Mesenchymal stem cell (in vitro differentiated cells and primary cell): ENCODE measurements at regions not wholly inside any gene's neighbourhood (a gene's known extent, or its start where the extent isn't known, plus 50 kb on each side); places are given as distances from the start of the nearest gene placed in this dataset.

Experiments used
- DNase-seq: peaks from one replicate; pipeline ENCODE4 v3.0.0-alpha.2; 2013
- H2AFZ ChIP-seq: one replicate; pipeline ENCODE4 v1.6.1; 2013; ENCODE audit warnings: low read depth, mild to moderate bottlenecking, control low read depth, inconsistent platforms, low read length, moderate library complexity
- H2AK5ac ChIP-seq: 2 replicates; pipeline ENCODE4 v1.6.1; 2013; ENCODE audit warnings: low read length, moderate library complexity, mild to moderate bottlenecking, inconsistent platforms; ENCODE audit not compliant: severe bottlenecking
- H2BK120ac ChIP-seq: one replicate; pipeline ENCODE4 v1.6.1; 2013; ENCODE audit warnings: low read depth, mild to moderate bottlenecking, inconsistent platforms, low read length, moderate library complexity
- H2BK12ac ChIP-seq, 2 experiments: one replicate each; pipeline ENCODE4 v1.6.1; 2013; ENCODE audit warnings: inconsistent platforms in 2 of 2, low read length in 2 of 2, mild to moderate bottlenecking in 2 of 2, moderate library complexity in 2 of 2, control low read depth in 1 of 2
- H2BK15ac ChIP-seq: one replicate; pipeline ENCODE4 v1.6.1; 2013; ENCODE audit warnings: mild to moderate bottlenecking, low read depth, inconsistent platforms; ENCODE audit not compliant: poor library complexity, severe bottlenecking
- H2BK5ac ChIP-seq: 2 replicates; pipeline ENCODE4 v1.6.1; 2013; ENCODE audit warnings: low read depth, mild to moderate bottlenecking, low read length, control low read depth, inconsistent platforms; ENCODE audit not compliant: poor library complexity, severe bottlenecking
- H3K14ac ChIP-seq, 2 experiments: one replicate each; pipeline ENCODE4 v1.6.1; 2013; ENCODE audit warnings: inconsistent platforms in 2 of 2, low read length in 2 of 2, control low read depth in 1 of 2, mild to moderate bottlenecking in 1 of 2, moderate library complexity in 1 of 2
- H3K18ac ChIP-seq, 2 experiments: one replicate each; pipeline ENCODE4 v1.6.1; 2013; ENCODE audit warnings: inconsistent platforms in 2 of 2, low read length in 2 of 2, control low read depth in 1 of 2, low read depth in 1 of 2, mild to moderate bottlenecking in 1 of 2
- H3K23ac ChIP-seq, 2 experiments: one replicate each; pipeline ENCODE4 v1.6.1; 2013; ENCODE audit warnings: inconsistent platforms in 2 of 2, low read length in 2 of 2, mild to moderate bottlenecking in 2 of 2, moderate library complexity in 2 of 2, control low read depth in 1 of 2
- H3K27ac ChIP-seq: 2 replicates; pipeline ENCODE4 v1.5.1; 2013; ENCODE audit warnings: mild to moderate bottlenecking, moderate library complexity, low read length, control low read depth, inconsistent platforms; ENCODE audit not compliant: poor library complexity, severe bottlenecking
- H3K27me3 ChIP-seq, 2 experiments: 2 replicates each; pipeline versions ENCODE4 v1.6.1 to v1.7.0; 2013; ENCODE audit warnings: low read length in 2 of 2, mild to moderate bottlenecking in 2 of 2, moderate library complexity in 2 of 2, control low read depth in 1 of 2, inconsistent platforms in 1 of 2; ENCODE audit not compliant: control insufficient read depth in 1 of 2, insufficient read depth in 1 of 2
- H3K36me3 ChIP-seq, 2 experiments: 2 replicates each; pipeline versions ENCODE4 v1.6.1 to v1.7.0; 2013; ENCODE audit warnings: low read length in 2 of 2, control low read depth in 1 of 2, inconsistent platforms in 1 of 2, low read depth in 1 of 2, mild to moderate bottlenecking in 1 of 2; ENCODE audit not compliant: insufficient read depth in 2 of 2, control insufficient read depth in 1 of 2
- H3K4ac ChIP-seq, 2 experiments: one replicate each; pipeline ENCODE4 v1.6.1; 2013; ENCODE audit warnings: inconsistent platforms in 2 of 2, low read length in 2 of 2, mild to moderate bottlenecking in 2 of 2, moderate library complexity in 2 of 2, control low read depth in 1 of 2, low read depth in 1 of 2
- H3K4me1 ChIP-seq: 2 replicates; pipeline ENCODE4 v1.6.1; 2013; ENCODE audit warnings: low read depth, low read length, control low read depth; ENCODE audit not compliant: control insufficient read depth, insufficient read depth
- H3K4me2 ChIP-seq: 2 replicates; pipeline ENCODE4 v1.6.1; 2013; ENCODE audit warnings: low read length, mild to moderate bottlenecking, inconsistent platforms; ENCODE audit not compliant: poor library complexity, severe bottlenecking
- H3K4me3 ChIP-seq, 2 experiments: 2 replicates each; pipeline versions ENCODE4 v1.5.1 to v1.7.0; 2013; ENCODE audit warnings: low read length in 2 of 2, mild to moderate bottlenecking in 2 of 2, control low read depth in 1 of 2, low read depth in 1 of 2; ENCODE audit not compliant: insufficient read depth in 1 of 2
- H3K79me1 ChIP-seq: replicated peaks from 2 replicates; pipeline ENCODE4 v1.6.1; 2013; ENCODE audit warnings: mild to moderate bottlenecking, control low read depth, low read length, inconsistent platforms; ENCODE audit not compliant: poor library complexity, severe bottlenecking
- H3K9ac ChIP-seq: 2 replicates; pipeline ENCODE4 v1.7.0; 2013; ENCODE audit warnings: mild to moderate bottlenecking, low read length, moderate library complexity
- H3K9me3 ChIP-seq: 2 replicates; pipeline ENCODE4 v1.7.0; 2013; ENCODE audit warnings: mild to moderate bottlenecking, low read length; ENCODE audit not compliant: control insufficient read depth
- H4K8ac ChIP-seq: one replicate; pipeline ENCODE4 v1.6.1; 2013; ENCODE audit warnings: inconsistent platforms, mild to moderate bottlenecking, low read length, moderate library complexity
- H4K91ac ChIP-seq: one replicate; pipeline ENCODE4 v1.6.1; 2013; ENCODE audit warnings: mild to moderate bottlenecking, low read length, inconsistent platforms
- WGBS: methylation state at CpG from one replicate; pipeline ENCODE4 v1.1.7; 2013; ENCODE audit warnings: mixed read lengths; 5-methylcytosine and 5-hydroxymethylcytosine counted together

DNA sequence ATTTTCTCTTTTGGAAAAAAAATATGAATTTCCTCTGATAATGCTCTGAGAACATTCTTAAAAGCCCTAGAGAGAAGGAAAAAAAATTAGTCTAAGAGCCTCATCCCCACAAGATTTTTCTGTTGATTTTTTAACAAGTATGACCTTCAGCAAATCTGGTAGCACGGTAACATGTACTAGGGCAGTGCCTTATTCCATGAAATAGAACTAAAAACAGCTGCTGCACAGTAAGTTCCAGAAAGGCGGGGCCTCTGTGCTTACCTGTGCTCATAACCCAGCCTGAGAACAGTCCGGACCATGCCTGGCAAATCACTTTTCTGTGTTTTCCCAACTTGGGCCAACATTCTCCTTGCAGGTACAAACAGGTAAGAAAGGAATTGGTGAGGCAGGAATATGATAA is 519.1 kb upstream of the AKR1E2 start:
- Histone ChIP-seq H4K8ac (no peak overlapping the region), H3K4ac (no peak overlapping the region), H3K27me3 (no peaks in the 10 kb centered on the region), H3K9me3 (no peaks in the 10 kb centered on the region), H2BK12ac (no peak overlapping the region), H3K9ac (no peak overlapping the region), H3K36me3 (no peaks in the 10 kb centered on the region), H3K4me2 (no peak overlapping the region), H2BK5ac (no peak overlapping the region), H4K91ac (no peak overlapping the region), H3K23ac (no peak overlapping the region), H3K27ac (no peak overlapping the region), H2BK15ac (no peak overlapping the region), H3K14ac (no peak overlapping the region), H2AK5ac (no peak overlapping the region), H2AFZ (no peak overlapping the region), H3K4me3 (no peak overlapping the region), H3K4me1 (peaks cover 2% of the 10 kb centered on the region), H2BK120ac (no peak overlapping the region), H3K79me1 (no peaks in the 10 kb centered on the region), H3K18ac (peak overlapping the region in 1 of 2 experiments; percentile 11)
- whole genome bisulfite sequencing = 95% methylated on average over 3 of the region's 3 CpGs
- no peak for DNase-seq

GRCh38 chr10:4303045-4303444 is 518.0 kb upstream of the KLF6 start:
- 93% methylated on average over 5 of the region's 5 CpGs for WGBS

GRCh38 chr10:4301291-4302045 is 516.5 kb upstream of the KLF6 start:
- H2AFZ ChIP-seq = no peak overlapping the region
- H2BK5ac ChIP-seq = no peak overlapping the region
- H3K4me2 ChIP-seq = no peak overlapping the region
- WGBS = 96% methylated on average over 1 of the region's 6 CpGs
- H3K23ac ChIP-seq = no peak overlapping the region
- H3K4me3 ChIP-seq = no peak overlapping the region
- H4K91ac ChIP-seq = no peak overlapping the region
- no peak overlapping the region for H3K18ac ChIP-seq
- H3K9ac ChIP-seq = peak overlapping the region; percentile 55
- DNase-seq = no peak
- H2BK12ac ChIP-seq = no peak overlapping the region
- no peaks in the 10 kb centered on the region for H3K79me1 ChIP-seq
- no peaks in the 10 kb centered on the region for H3K36me3 ChIP-seq
- H2BK15ac ChIP-seq = no peak overlapping the region
- no peaks in the 10 kb centered on the region for H3K27me3 ChIP-seq
- H3K27ac ChIP-seq = no peak overlapping the region
- H2AK5ac ChIP-seq = no peak overlapping the region
- H3K9me3 ChIP-seq = no peaks in the 10 kb centered on the region
- no peak overlapping the region for H4K8ac ChIP-seq
- no peak overlapping the region for H3K4ac ChIP-seq
- H3K4me1 ChIP-seq = peaks cover 2% of the 10 kb centered on the region
- H2BK120ac ChIP-seq = no peak overlapping the region
- no peak overlapping the region for H3K14ac ChIP-seq

More at GRCh38 chr10:4303045-4303444, 518.0 kb upstream of the KLF6 start:
- peak; percentile 7 for DNase-seq
- Histone ChIP-seq H3K4me1 (peaks cover 2% of the 10 kb centered on the region), H3K9ac (no peak overlapping the region), H3K14ac (no peak overlapping the region), H2AK5ac (no peak overlapping the region), H3K4ac (no peak overlapping the region), H3K79me1 (no peaks in the 10 kb centered on the region), H4K91ac (no peak overlapping the region), H3K27ac (no peak overlapping the region), H3K27me3 (no peaks in the 10 kb centered on the region), H3K18ac (no peak overlapping the region), H3K23ac (no peak overlapping the region), H2BK15ac (peak overlapping the region; percentile 62), H3K36me3 (no peaks in the 10 kb centered on the region), H4K8ac (no peak overlapping the region), H3K4me3 (no peak overlapping the region), H2BK120ac (no peak overlapping the region), H2AFZ (no peak overlapping the region), H2BK12ac (no peak overlapping the region), H2BK5ac (no peak overlapping the region), H3K9me3 (no peaks in the 10 kb centered on the region), H3K4me2 (no peak overlapping the region)

DNA sequence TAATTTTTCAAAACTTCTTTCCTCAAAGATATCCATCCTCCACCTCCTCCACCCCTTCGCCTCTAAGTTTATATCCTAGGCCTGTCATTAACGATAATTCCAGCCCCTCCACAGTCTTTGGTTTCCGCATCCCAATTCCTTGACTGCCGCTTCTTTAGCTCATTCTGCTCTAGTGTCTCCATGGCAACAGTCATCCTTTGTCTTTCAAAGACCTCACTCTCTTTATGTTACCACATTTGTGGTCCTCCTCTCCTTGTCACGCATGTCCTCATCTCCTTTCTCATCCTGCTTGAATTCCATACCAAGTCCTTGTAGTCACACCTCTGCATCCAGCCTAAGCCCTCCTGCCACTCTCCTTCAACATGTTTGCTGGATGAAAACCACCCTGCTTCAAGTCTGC is 511.2 kb upstream of the KLF6 start:
- Histone ChIP-seq H4K91ac (no peak overlapping the region), H2BK12ac (no peak overlapping the region)

More for the DNA sequence above, 511.2 kb upstream of the KLF6 start:
- H4K8ac ChIP-seq = no peak overlapping the region
- H3K79me1 ChIP-seq = no peaks in the 10 kb centered on the region
- H3K4ac ChIP-seq = no peak overlapping the region
- no peak overlapping the region for H3K4me3 ChIP-seq
- H3K18ac ChIP-seq = no peak overlapping the region
- no peak overlapping the region for H3K27ac ChIP-seq
- H3K4me1 ChIP-seq = peaks cover 2% of the 10 kb centered on the region
- H2BK120ac ChIP-seq = no peak overlapping the region
- H2BK5ac ChIP-seq = no peak overlapping the region
- H3K23ac ChIP-seq = no peak overlapping the region
- no peak overlapping the region for H3K14ac ChIP-seq
- no peak overlapping the region for H2AFZ ChIP-seq
- no peak overlapping the region for H3K9ac ChIP-seq
- WGBS = 97% methylated on average over 5 of the region's 5 CpGs
- no peak overlapping the region for H2AK5ac ChIP-seq
- no peak overlapping the region for H2BK15ac ChIP-seq
- H3K36me3 ChIP-seq = no peaks in the 10 kb centered on the region
- H3K9me3 ChIP-seq = no peaks in the 10 kb centered on the region
- no peak for DNase-seq
- no peak overlapping the region for H3K4me2 ChIP-seq
- no peaks in the 10 kb centered on the region for H3K27me3 ChIP-seq
